Uterus (tissue), 2 donors: ENCODE measurements at regions not wholly inside any gene's neighbourhood (a gene's known extent, or its start where the extent isn't known, plus 50 kb on each side); places are given as distances from the start of the nearest gene placed in this dataset.

Source experiments
- CTCF ChIP-seq, 4 experiments: fragments of 200-600 bp in 2 of 4; fragments of 450-650 bp in 2 of 4; sonication (generic) in 2 of 4; IDR thresholded peaks; one replicate each; pipeline ENCODE4 v1.5.1; 2016 to 2019; ENCODE audit warnings: antibody characterized with exemption in 4 of 4, mild to moderate bottlenecking in 2 of 4, moderate library complexity in 1 of 4
- POLR2A ChIP-seq, 2 donors: fragments of 450-650 bp; IDR thresholded peaks; one replicate each; pipeline ENCODE4 v1.6.1; 2016; ENCODE audit warnings: antibody characterized with exemption in 2 of 2, mild to moderate bottlenecking in 1 of 2, moderate library complexity in 1 of 2

- no peak for TF ChIP-seq CTCF (IDR thresholded peaks at IDR 0.05)
- no peak for TF ChIP-seq POLR2A (IDR thresholded peaks at IDR 0.05)
Measured at GRCh38 chr1:98467122-98467521, 194.4 kb upstream of the SNX7 start.
